Aorta (tissue), 5 donors: ENCODE measurements at regions not wholly inside any gene's neighbourhood (a gene's known extent, or its start where the extent isn't known, plus 50 kb on each side); places are given as distances from the start of the nearest gene placed in this dataset.
A peak's percentile ranks its signal among the peaks of the same experiment; 100 is the strongest.
"Not testable (repeated sequence)": the region's sequence is repeated elsewhere in the genome, so short reads cannot be mapped to it uniquely, and the experiment has no call there.

ENCODE experiments used
- ATAC-seq: fragments of 200-7000 bp; cut with Tn5 transposase; one replicate; pipeline ENCODE4 v1.9.1; 2022; ENCODE audit warnings: moderate library complexity; ENCODE audit not compliant: low FRiP score
- DNase-seq, 2 donors: peaks; one replicate each; pipeline ENCODE4 v3.0.0-alpha.2; 2020
- H3K27ac ChIP-seq, 2 donors: one replicate each; pipeline ENCODE4 v1.5.1; 2013; ENCODE audit warnings: low read length in 2 of 2, mild to moderate bottlenecking in 2 of 2, moderate library complexity in 2 of 2, control low read depth in 1 of 2, inconsistent platforms in 1 of 2, low read depth in 1 of 2
- H3K27me3 ChIP-seq, 2 donors: one replicate each; pipeline ENCODE4 v1.6.1; 2013; ENCODE audit warnings: control low read depth in 1 of 2, low read length in 1 of 2, mild to moderate bottlenecking in 1 of 2, moderate library complexity in 1 of 2; ENCODE audit not compliant: insufficient read depth in 2 of 2, control insufficient read depth in 1 of 2
- H3K36me3 ChIP-seq, 2 donors: one replicate each; pipeline ENCODE4 v1.6.1; 2013; ENCODE audit warnings: control low read depth in 1 of 2, low read length in 1 of 2, mild to moderate bottlenecking in 1 of 2; ENCODE audit not compliant: insufficient read depth in 2 of 2, control insufficient read depth in 1 of 2
- H3K4me1 ChIP-seq, 2 donors: one replicate each; pipeline ENCODE4 v1.6.1; 2013; ENCODE audit warnings: low read length in 2 of 2, control low read depth in 1 of 2, mild to moderate bottlenecking in 1 of 2, moderate library complexity in 1 of 2; ENCODE audit not compliant: insufficient read depth in 2 of 2, control insufficient read depth in 1 of 2
- H3K4me3 ChIP-seq, 2 donors: one replicate each; pipeline ENCODE4 v1.5.1; 2013; ENCODE audit warnings: low read length in 2 of 2, control low read depth in 1 of 2, mild to moderate bottlenecking in 1 of 2
- H3K9me3 ChIP-seq: one replicate; pipeline ENCODE4 v1.6.1; 2013; ENCODE audit warnings: mild to moderate bottlenecking, low read length; ENCODE audit not compliant: control insufficient read depth
- WGBS, 2 donors: extraction: QIAGEN DNeasy Blood & Tissue Kit; methylation state at CpG; one replicate each; pipeline ENCODE4 v1.1.7; 2013; 5-methylcytosine and 5-hydroxymethylcytosine counted together
- intact Hi-C, 2 donors: fragments of 100-400 bp; cut with DNase I; formaldehyde crosslinking; loops; one replicate each; pipeline versions ENCODE4 v1.14.2 to v1.15.0; 2022
- donor health status: healthy with polysubstance abuse.
- donor health status: Bipolar disorder and iron deficiency.
- donor health status: DM: no; HTN: no; CAD: no.
- donor health status: DM: no; HTN: no; CAD: no.
- donor health status: DM: yes; HTN: yes; CAD: no.

DNA sequence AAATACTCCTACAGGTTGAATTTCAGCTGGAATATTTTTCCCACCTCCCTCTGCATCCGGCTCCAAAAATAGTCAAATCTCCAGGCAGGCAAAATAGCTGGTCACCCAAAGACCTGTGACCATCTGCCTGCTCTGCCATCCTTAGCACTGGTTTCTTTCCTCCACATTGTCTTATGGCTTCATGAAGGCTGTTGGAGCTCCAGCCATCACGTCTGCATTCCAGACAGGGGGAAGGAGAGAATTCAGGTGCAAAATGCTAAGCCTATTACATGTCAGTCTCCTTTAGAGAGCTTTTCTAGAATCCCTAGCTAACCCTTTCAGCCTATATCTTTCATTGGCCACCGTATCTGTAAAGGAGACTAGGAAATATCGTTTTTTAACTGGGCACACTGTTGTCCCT lies 367.7 kb downstream of the BCL2L11 start:
- H3K27me3 ChIP-seq, H3K4me1 ChIP-seq, intact Hi-C loops, DNase-seq, ATAC-seq, H3K36me3 ChIP-seq, H3K27ac ChIP-seq, H3K4me3 ChIP-seq, H3K9me3 ChIP-seq: not testable (repeated sequence)
- 97 to 100% methylated on average over 4 of the region's 4 CpGs for WGBS, 2 donors

- H3K4me3 ChIP-seq, H3K27me3 ChIP-seq, H3K4me1 ChIP-seq, H3K27ac ChIP-seq, intact Hi-C loops, ATAC-seq, DNase-seq, H3K36me3 ChIP-seq, H3K9me3 ChIP-seq: not testable (repeated sequence)
- WGBS, 2 donors: no CpG with 5 or more reads among the region's 1 CpG
These were observed 368.7 kb downstream of the BCL2L11 start for GRCh38 chr2:111489460-111489859.

GRCh38 chr2:111491181-111491580 lies 370.5 kb downstream of the BCL2L11 start:
- H3K27ac ChIP-seq, H3K27me3 ChIP-seq, H3K4me3 ChIP-seq, DNase-seq, H3K9me3 ChIP-seq, H3K4me1 ChIP-seq, intact Hi-C loops, ATAC-seq, H3K36me3 ChIP-seq: not testable (repeated sequence)
- WGBS, 2 donors: no CpG with 5 or more reads among the region's 3 CpGs

GRCh38 chr2:111491614-111492013 lies 370.9 kb downstream of the BCL2L11 start:
- H3K27me3 ChIP-seq, H3K4me1 ChIP-seq, H3K9me3 ChIP-seq, H3K27ac ChIP-seq, ATAC-seq, intact Hi-C loops, H3K36me3 ChIP-seq, DNase-seq, H3K4me3 ChIP-seq: not testable (repeated sequence)
- 85 to 97% methylated on average over 3 of the region's 4 CpGs for whole genome bisulfite sequencing, 2 donors

GRCh38 chr2:111492995-111493719 lies 372.4 kb downstream of the BCL2L11 start:
- peak overlapping the region in 1 of 2 donors; percentile 81 for H3K27ac ChIP-seq

DNA sequence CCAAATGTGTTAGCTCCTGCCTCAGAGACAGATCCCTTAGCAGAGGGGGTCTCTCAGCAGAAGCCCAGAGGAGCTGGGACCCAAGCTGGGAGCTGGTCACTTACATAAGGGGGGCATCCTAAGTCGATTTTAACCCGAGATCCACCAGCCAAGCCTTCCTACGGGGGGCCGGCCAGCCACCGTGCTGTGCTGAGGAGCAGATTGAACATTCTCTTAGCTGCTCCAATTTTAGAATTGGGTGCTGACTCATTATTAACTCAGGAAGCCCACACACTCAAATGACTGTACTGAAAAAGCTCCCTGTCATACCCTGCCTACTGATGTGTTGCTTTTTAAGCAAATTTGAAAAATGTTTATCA lies 373.0 kb downstream of the BCL2L11 start:
- H3K4me3 ChIP-seq, intact Hi-C loops, H3K9me3 ChIP-seq, H3K27me3 ChIP-seq, H3K36me3 ChIP-seq, H3K4me1 ChIP-seq: not testable (repeated sequence)
- DNase-seq: peak in 1 of 2 donors; percentile 75
- H3K27ac ChIP-seq: peak overlapping the region in 1 of 2 donors; percentile 81
- WGBS, 2 donors: 1 to 3% methylated on average over 5 of the region's 5 CpGs
- ATAC-seq: peak; percentile 58

More at GRCh38 chr2:111492995-111493719, 372.4 kb downstream of the BCL2L11 start:
- H3K4me3 ChIP-seq, H3K27me3 ChIP-seq, H3K9me3 ChIP-seq, H3K36me3 ChIP-seq, intact Hi-C loops, DNase-seq, H3K4me1 ChIP-seq: not testable (repeated sequence)
- WGBS, 2 donors: 4 to 6% methylated on average over 7 to 8 of the region's 20 CpGs
- ATAC-seq: peak; percentile 51

DNA sequence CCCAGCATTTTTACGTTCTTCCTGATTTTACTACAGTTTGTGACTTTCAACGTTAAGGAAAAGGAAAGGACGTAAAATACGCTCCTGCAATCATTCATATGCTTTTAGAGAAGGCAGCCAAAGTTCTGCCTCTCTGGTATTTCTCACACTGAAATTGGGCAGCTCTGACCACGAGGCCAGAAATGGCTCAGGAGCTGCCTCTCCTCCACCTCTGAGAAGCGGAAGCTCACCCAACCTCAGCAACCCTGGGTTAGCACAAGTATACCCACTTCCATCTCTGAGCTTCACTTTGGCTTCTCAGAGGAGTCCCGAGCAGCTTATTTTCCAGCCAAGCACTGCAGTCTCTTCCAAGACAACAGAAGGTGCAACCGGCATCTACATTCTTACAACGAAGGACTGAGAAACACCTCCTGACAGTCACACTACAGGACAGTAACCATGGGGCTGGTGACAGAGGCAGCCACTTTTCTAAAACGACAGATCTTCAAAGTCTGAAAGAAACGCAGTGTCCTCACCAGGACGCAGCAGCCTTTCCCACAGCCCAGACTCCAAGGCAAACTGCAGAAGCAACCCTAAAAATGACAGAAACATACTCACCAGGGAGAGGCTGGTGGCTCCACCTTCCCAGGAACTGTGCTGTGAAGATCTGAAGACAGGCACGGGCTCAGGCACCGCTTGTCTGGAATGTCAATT lies 373.7 kb downstream of the BCL2L11 start:
- H3K4me1 ChIP-seq, H3K36me3 ChIP-seq, intact Hi-C loops, H3K4me3 ChIP-seq, H3K27me3 ChIP-seq, H3K9me3 ChIP-seq: not testable (repeated sequence)
- peak in 1 of 2 donors; percentile 56 for DNase-seq
- H3K27ac ChIP-seq: peak overlapping the region in 1 of 2 donors; percentile 74
- 0 to 1% methylated on average over 5 to 9 of the region's 14 CpGs for WGBS, 2 donors
- ATAC-seq: peak; percentile 49

DNA sequence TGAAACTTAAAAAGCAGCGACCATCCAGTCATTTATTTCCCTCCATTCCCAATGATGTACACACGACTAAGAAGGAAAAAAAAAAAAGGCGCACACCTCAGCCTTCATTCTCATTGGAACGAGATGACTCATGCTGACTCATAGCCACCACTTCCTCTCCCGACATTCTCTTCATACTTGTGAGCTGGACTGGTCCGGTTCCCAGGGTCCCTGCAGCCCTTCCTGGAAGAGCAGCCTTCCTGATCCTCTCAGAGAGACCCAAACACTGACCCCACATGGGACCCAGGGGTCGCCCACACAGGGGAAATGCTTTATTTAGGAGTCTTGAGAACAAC lies 374.2 kb downstream of the BCL2L11 start:
- peak; percentile 91 for ATAC-seq
- H3K4me3 ChIP-seq, H3K9me3 ChIP-seq, H3K36me3 ChIP-seq, H3K4me1 ChIP-seq, intact Hi-C loops, H3K27me3 ChIP-seq, DNase-seq: not testable (repeated sequence)
- peak overlapping the region in 1 of 2 donors; percentile 74 for H3K27ac ChIP-seq
- 0% methylated on average over 3 to 5 of the region's 7 CpGs for WGBS, 2 donors

DNA sequence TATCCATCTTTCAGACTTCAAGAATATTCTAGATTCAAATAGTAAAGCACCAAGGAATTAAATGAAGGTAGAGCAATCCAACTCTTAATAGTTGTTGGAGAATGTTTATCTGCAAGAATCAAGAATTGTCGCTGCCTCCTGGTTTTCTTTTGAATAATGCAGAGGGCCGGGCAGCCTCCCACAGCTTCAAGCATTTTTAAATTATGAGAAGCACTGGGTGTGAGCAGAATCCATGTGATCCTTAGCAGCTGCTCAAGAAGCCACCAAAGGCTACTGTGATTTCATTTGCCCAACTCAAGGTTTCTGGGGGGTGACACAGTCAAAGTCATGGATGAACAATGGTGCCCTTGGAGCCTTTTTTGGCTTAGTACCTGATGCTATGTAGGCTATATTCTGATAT lies 374.9 kb downstream of the BCL2L11 start:
- H3K4me3 ChIP-seq, H3K4me1 ChIP-seq, intact Hi-C loops, H3K36me3 ChIP-seq, DNase-seq, ATAC-seq, H3K27me3 ChIP-seq, H3K9me3 ChIP-seq: not testable (repeated sequence)
- 12 to 28% methylated on average over 2 of the region's 2 CpGs for WGBS, 2 donors
- peak overlapping the region in 1 of 2 donors; percentile 93 for H3K27ac ChIP-seq
